GM23248 (cell line): ENCODE measurements at regions not wholly inside any gene's neighbourhood (a gene's known extent, or its start where the extent isn't known, plus 50 kb on each side); places are given as distances from the start of the nearest gene placed in this dataset.

ENCODE experiments used
- DNase-seq: peaks from one replicate; pipeline ENCODE4 v3.0.0-alpha.2; 2015
- H2AFZ ChIP-seq: fragments of 200-600 bp; sonication (generic); 2 replicates; pipeline ENCODE4 v1.6.1; 2016; ENCODE audit warnings: antibody characterized with exemption
- H3F3A ChIP-seq: fragments of 200-600 bp; sonication (generic); 2 replicates; pipeline ENCODE4 v1.6.1; 2016; ENCODE audit warnings: mild to moderate bottlenecking, antibody characterized with exemption, mixed run types; ENCODE audit not compliant: insufficient read depth
- H3K27ac ChIP-seq: fragments of 200-600 bp; sonication (generic); 2 replicates; pipeline ENCODE4 v1.5.1; 2016; ENCODE audit warnings: mild to moderate bottlenecking
- H3K27me3 ChIP-seq: fragments of 200-600 bp; sonication (generic); replicated peaks from 2 replicates; pipeline ENCODE4 v1.6.1; 2016; ENCODE audit warnings: mild to moderate bottlenecking; ENCODE audit not compliant: insufficient read depth
- H3K36me3 ChIP-seq: fragments of 200-600 bp; sonication (generic); 2 replicates; pipeline ENCODE4 v1.6.1; 2016; ENCODE audit warnings: low read depth, mild to moderate bottlenecking
- H3K4me1 ChIP-seq: fragments of 200-600 bp; sonication (generic); 2 replicates; pipeline ENCODE4 v1.6.1; 2016; ENCODE audit warnings: mild to moderate bottlenecking; ENCODE audit not compliant: insufficient read depth
- H3K4me2 ChIP-seq: fragments of 200-600 bp; sonication (generic); one replicate; pipeline ENCODE4 v1.6.1; 2016; ENCODE audit warnings: mild to moderate bottlenecking; ENCODE audit not compliant: unreplicated experiment
- H3K4me3 ChIP-seq: fragments of 200-600 bp; sonication (generic); 2 replicates; pipeline ENCODE4 v1.5.1; 2016; ENCODE audit warnings: mild to moderate bottlenecking
- H3K79me2 ChIP-seq: fragments of 200-600 bp; sonication (generic); 2 replicates; pipeline ENCODE4 v1.6.1; 2016; ENCODE audit warnings: mild to moderate bottlenecking; ENCODE audit not compliant: insufficient read depth
- H3K9ac ChIP-seq: fragments of 200-600 bp; sonication (generic); 2 replicates; pipeline ENCODE4 v1.6.1; 2016; ENCODE audit warnings: mild to moderate bottlenecking
- H3K9me2 ChIP-seq: fragments of 200-600 bp; sonication (generic); 2 replicates; pipeline ENCODE4 v1.6.1; 2016; ENCODE audit warnings: mixed run types, mild to moderate bottlenecking, moderate library complexity; ENCODE audit not compliant: insufficient read depth
- H3K9me3 ChIP-seq: fragments of 200-600 bp; sonication (generic); one replicate; pipeline ENCODE4 v1.6.1; 2017; ENCODE audit warnings: low read depth
- H4K20me1 ChIP-seq: fragments of 200-600 bp; sonication (generic); 2 replicates; pipeline ENCODE4 v1.6.0; 2016; ENCODE audit not compliant: insufficient read depth
- EZH2 ChIP-seq: fragments of 200-600 bp; sonication (generic); IDR thresholded peaks from 2 replicates; pipeline ENCODE4 v1.6.1; 2018; ENCODE audit warnings: antibody characterized with exemption, mild to moderate bottlenecking; ENCODE audit not compliant: insufficient read depth, poor library complexity, severe bottlenecking
- EZH2phosphoT487 ChIP-seq: fragments of 200-600 bp; sonication (generic); IDR thresholded peaks from 2 replicates; pipeline ENCODE4 v1.6.1; 2018; ENCODE audit warnings: antibody characterized with exemption, moderate library complexity, mild to moderate bottlenecking, low read depth; ENCODE audit not compliant: insufficient read depth
- WGBS, 2 experiments: methylation state at CpG; one replicate each; pipeline ENCODE4 v1.1.6; 2015 to 2017; ENCODE audit warnings: low lambda C conversion rate in 2 of 2, low coverage in 1 of 2; ENCODE audit errors: missing lambda C conversion rate in 2 of 2; 5-methylcytosine and 5-hydroxymethylcytosine counted together
- in situ Hi-C: fragments of 300-500 bp; cut with MboI; formaldehyde crosslinking; loops from 2 replicates; pipeline ENCODE4 v1.15.0; 2020

DNA sequence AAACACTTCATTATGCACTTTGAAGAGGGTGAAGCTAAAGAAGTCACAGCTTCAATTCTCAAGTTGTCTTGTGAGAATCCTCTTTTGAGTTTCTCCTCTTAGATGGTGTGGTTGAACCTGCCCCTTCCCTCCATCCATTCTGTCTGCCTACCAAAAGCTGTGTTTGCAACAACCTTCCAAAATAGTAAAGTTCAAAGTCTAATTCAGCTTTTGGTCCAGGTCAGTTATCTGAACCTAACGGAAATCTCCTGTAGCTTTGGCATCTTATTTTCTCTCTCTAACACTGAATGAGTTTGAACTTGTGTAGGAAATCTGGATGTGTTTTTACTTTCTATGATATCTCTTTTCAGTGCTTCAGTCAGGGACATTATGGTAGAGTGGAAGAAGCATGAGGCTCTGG is 201.7 kb upstream of the AR start:
- no peaks in the 10 kb centered on the region for H3K9me2 ChIP-seq
- no peak overlapping the region for H3K9ac ChIP-seq
- H3K36me3 ChIP-seq = no peaks in the 10 kb centered on the region
- in situ Hi-C loops = no loop called here
- WGBS, 2 experiments = 47 to 58% methylated on average over 1 of the region's 1 CpG
- H3K27me3 ChIP-seq = no peaks in the 10 kb centered on the region
- H3K4me3 ChIP-seq = no peak overlapping the region
- H3K79me2 ChIP-seq = no peaks in the 10 kb centered on the region
- H3K4me1 ChIP-seq = no peaks in the 10 kb centered on the region
- no peak overlapping the region for H3K4me2 ChIP-seq
- H2AFZ ChIP-seq = no peak overlapping the region
- H3F3A ChIP-seq = no peaks in the 10 kb centered on the region
- no peaks in the 10 kb centered on the region for H4K20me1 ChIP-seq
- TF ChIP-seq EZH2 (no peak), EZH2phosphoT487 (no peak)
- no peak for DNase-seq
- H3K9me3 ChIP-seq = no peaks in the 10 kb centered on the region
- H3K27ac ChIP-seq = no peak overlapping the region

DNA sequence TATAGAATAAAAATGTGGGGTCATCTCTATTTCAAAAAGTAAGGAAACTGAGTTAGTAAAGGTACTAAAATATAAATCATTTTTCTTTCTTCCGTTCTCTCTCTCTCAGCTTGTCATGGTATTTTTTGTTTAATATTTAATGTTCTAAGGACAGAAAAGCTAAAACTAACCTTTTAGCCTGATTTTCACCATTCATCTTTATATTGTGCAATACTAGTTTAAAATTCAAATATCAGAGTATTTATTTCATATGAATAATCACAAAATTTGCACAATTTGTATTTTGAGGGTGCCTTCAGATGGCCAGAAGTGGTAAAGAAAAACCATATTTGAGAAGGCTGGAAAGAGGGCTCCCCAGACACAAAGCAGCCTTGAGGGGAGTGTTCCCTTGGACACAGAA is 197.6 kb upstream of the AR start:
- no peaks in the 10 kb centered on the region for H3K9me2 ChIP-seq
- H3F3A ChIP-seq = no peaks in the 10 kb centered on the region
- H2AFZ ChIP-seq = no peak overlapping the region
- H3K4me3 ChIP-seq = no peak overlapping the region
- no peak overlapping the region for H3K9ac ChIP-seq
- no peaks in the 10 kb centered on the region for H3K27me3 ChIP-seq
- H3K9me3 ChIP-seq = no peaks in the 10 kb centered on the region
- no peaks in the 10 kb centered on the region for H4K20me1 ChIP-seq
- no peak for DNase-seq
- H3K79me2 ChIP-seq = no peaks in the 10 kb centered on the region
- no peak for TF ChIP-seq EZH2phosphoT487
- TF ChIP-seq EZH2 = no peak
- H3K27ac ChIP-seq = no peak overlapping the region
- no peaks in the 10 kb centered on the region for H3K4me1 ChIP-seq
- H3K36me3 ChIP-seq = no peaks in the 10 kb centered on the region
- in situ Hi-C loops = no loop called here
- 55 to 57% methylated on average over 1 of the region's 1 CpG for WGBS, 2 experiments
- H3K4me2 ChIP-seq = no peak overlapping the region

DNA sequence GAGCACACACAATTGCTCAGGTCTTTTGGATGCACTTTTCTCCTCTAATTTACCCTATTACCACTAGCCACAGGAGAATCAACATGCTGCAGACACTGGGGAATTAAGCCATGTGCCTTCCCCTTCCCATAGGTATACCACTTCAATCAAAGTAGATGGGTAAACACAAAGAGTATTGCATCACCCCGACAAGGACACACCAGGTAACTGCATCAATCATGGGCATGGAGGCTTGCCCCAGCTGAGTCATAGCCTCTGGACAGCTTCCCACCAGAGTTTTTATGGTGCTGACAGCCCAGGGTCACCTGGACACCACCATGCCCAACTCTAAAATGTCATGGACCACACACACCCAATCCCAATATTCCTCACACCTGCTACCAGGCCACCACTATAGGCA is 197.2 kb upstream of the AR start:
- H3K27me3 ChIP-seq = no peaks in the 10 kb centered on the region
- H3K4me2 ChIP-seq = no peak overlapping the region
- no peak overlapping the region for H2AFZ ChIP-seq
- no CpG with 5 or more reads among the region's 1 CpG for WGBS, 2 experiments
- no peaks in the 10 kb centered on the region for H3K79me2 ChIP-seq
- in situ Hi-C loops = no loop called here
- TF ChIP-seq EZH2phosphoT487 (no peak), EZH2 (no peak)
- H3K27ac ChIP-seq = no peak overlapping the region
- H3K9ac ChIP-seq = no peak overlapping the region
- H3K9me3 ChIP-seq = no peaks in the 10 kb centered on the region
- no peaks in the 10 kb centered on the region for H4K20me1 ChIP-seq
- no peaks in the 10 kb centered on the region for H3K36me3 ChIP-seq
- H3K4me3 ChIP-seq = no peak overlapping the region
- no peaks in the 10 kb centered on the region for H3K4me1 ChIP-seq
- no peaks in the 10 kb centered on the region for H3K9me2 ChIP-seq
- no peak for DNase-seq
- no peaks in the 10 kb centered on the region for H3F3A ChIP-seq

DNA sequence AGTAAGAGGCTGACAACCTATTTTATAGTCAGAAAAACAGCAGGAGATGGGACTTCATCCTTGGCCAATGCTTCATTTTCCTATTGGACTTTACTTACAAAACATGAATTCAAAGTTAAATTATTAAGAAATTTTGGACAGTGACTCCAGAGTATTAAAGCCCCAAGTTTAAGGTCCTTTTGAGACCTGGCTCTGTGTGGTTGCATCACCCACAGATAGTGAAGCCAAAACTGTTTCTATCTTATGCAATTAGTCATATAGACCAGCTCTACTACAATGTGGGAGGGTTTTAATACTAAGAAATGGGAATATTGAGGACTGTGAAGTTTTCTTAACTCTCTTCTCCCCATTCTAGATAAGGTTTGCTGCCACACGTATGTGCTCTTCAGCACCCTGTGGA is 196.7 kb upstream of the AR start:
- no peak overlapping the region for H3K4me3 ChIP-seq
- 76 to 82% methylated on average over 1 of the region's 1 CpG for WGBS, 2 experiments
- H3K9me3 ChIP-seq = no peaks in the 10 kb centered on the region
- in situ Hi-C loops = no loop called here
- no peak overlapping the region for H3K9ac ChIP-seq
- no peaks in the 10 kb centered on the region for H3K27me3 ChIP-seq
- no peaks in the 10 kb centered on the region for H3K4me1 ChIP-seq
- H3K79me2 ChIP-seq = no peaks in the 10 kb centered on the region
- H3K4me2 ChIP-seq = no peak overlapping the region
- no peak overlapping the region for H2AFZ ChIP-seq
- no peaks in the 10 kb centered on the region for H3K9me2 ChIP-seq
- H3K27ac ChIP-seq = no peak overlapping the region
- no peaks in the 10 kb centered on the region for H3F3A ChIP-seq
- TF ChIP-seq EZH2 = no peak
- no peak for TF ChIP-seq EZH2phosphoT487
- no peaks in the 10 kb centered on the region for H3K36me3 ChIP-seq
- no peaks in the 10 kb centered on the region for H4K20me1 ChIP-seq
- DNase-seq = peak; percentile 0

DNA sequence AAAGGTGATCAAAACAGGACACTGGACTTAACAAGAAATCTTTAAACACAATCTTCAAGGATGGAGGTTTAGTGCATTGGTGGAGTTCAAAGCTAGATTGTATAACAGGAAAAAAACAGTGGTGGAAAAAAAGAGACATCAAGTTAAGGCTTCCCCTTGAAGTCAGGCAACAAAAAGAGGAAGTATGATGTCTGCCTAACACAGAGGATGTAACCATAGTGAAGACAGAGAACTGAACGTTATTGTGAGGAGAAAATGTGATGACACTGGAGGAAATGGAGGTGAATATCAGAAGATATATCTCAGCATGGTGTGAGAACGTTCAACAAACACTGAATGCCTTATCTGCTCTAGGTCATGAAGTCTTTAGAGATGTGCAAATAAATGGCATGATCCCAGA is 192.4 kb upstream of the AR start:
- H3K4me1 ChIP-seq = peaks cover 21% of the 10 kb centered on the region
- no peak for DNase-seq
- H3K9me3 ChIP-seq = no peaks in the 10 kb centered on the region
- H3K9ac ChIP-seq = no peak overlapping the region
- H3K27ac ChIP-seq = no peak overlapping the region
- peaks cover 11% of the 10 kb centered on the region; the same call in 1 of the 2 replicates for H3F3A ChIP-seq
- no peaks in the 10 kb centered on the region for H3K9me2 ChIP-seq
- no peak overlapping the region for H3K4me3 ChIP-seq
- no peak overlapping the region for H2AFZ ChIP-seq
- TF ChIP-seq EZH2phosphoT487 = no peak
- TF ChIP-seq EZH2 = no peak
- H4K20me1 ChIP-seq = no peaks in the 10 kb centered on the region
- H3K4me2 ChIP-seq = no peak overlapping the region
- H3K36me3 ChIP-seq = no peaks in the 10 kb centered on the region
- WGBS, 2 experiments = 38 to 49% methylated on average over 2 of the region's 2 CpGs
- in situ Hi-C loops = no loop called here
- no peaks in the 10 kb centered on the region for H3K27me3 ChIP-seq
- no peaks in the 10 kb centered on the region for H3K79me2 ChIP-seq
